Activated naive CD8-positive, alpha-beta T cell treated with anti-CD3 and anti-CD28 coated beads, Interleukin-2, amount 10 ng/mL, durations not matched to agents 7 days and 5 days (primary cell): ENCODE measurements at regions not wholly inside any gene's neighbourhood (a gene's known extent, or its start where the extent isn't known, plus 50 kb on each side); places are given as distances from the start of the nearest gene placed in this dataset.
"Not testable (repeated sequence)": the region's sequence is repeated elsewhere in the genome, so short reads cannot be mapped to it uniquely, and the experiment has no call there.

Experiments
- ATAC-seq: fragments of 150-1000 bp; cut with Tn5 transposase; one replicate; pipeline ENCODE4 v1.10.0; 2021; ENCODE audit warnings: low read depth, moderate library complexity
- POLR2A ChIA-PET: fragments of 350-600 bp; sonication (Branson Sonifier 250); formaldehyde crosslinking; loops from one replicate; lab custom pipeline; 2021; ENCODE audit warnings: antibody characterized with exemption; lab: Charles Lee
- DNase-seq: peaks from one replicate; pipeline ENCODE4 v3.0.0; 2021
- H3K27ac Mint-ChIP-seq: one replicate; pipeline ENCODE4 v1.8.0; 2022; ENCODE audit warnings: mild to moderate bottlenecking, mixed read lengths
- H3K27me3 Mint-ChIP-seq: one replicate; pipeline ENCODE4 v1.8.0; 2022; ENCODE audit warnings: mild to moderate bottlenecking, moderate library complexity, mixed read lengths
- H3K36me3 Mint-ChIP-seq: one replicate; pipeline ENCODE4 v1.8.0; 2021; ENCODE audit warnings: mild to moderate bottlenecking, mixed read lengths
- H3K4me1 Mint-ChIP-seq: one replicate; pipeline ENCODE4 v1.8.0; 2021; ENCODE audit warnings: mixed read lengths
- H3K4me3 Mint-ChIP-seq: one replicate; pipeline ENCODE4 v1.8.0; 2022; ENCODE audit warnings: mild to moderate bottlenecking, moderate library complexity, mixed read lengths
- H3K9me3 Mint-ChIP-seq: one replicate; pipeline ENCODE4 v1.8.0; 2021; ENCODE audit warnings: mixed read lengths

- ATAC-seq (no peak), DNase-seq (no peak)
- H3K27ac Mint-ChIP-seq: no peak overlapping the region
- no peak overlapping the region for H3K4me3 Mint-ChIP-seq
- POLR2A ChIA-PET: no interaction called here
- no peaks in the 10 kb centered on the region for H3K27me3 Mint-ChIP-seq
- no peaks in the 10 kb centered on the region for H3K4me1 Mint-ChIP-seq
- H3K36me3 Mint-ChIP-seq: no peaks in the 10 kb centered on the region
- H3K9me3 Mint-ChIP-seq: no peaks in the 10 kb centered on the region
These were observed 808.7 kb downstream of the CENPC start for GRCh38 chr4:66736606-66737005.

- Mint-ChIP-seq H3K4me1 (no peaks in the 10 kb centered on the region), H3K27ac (no peak overlapping the region), H3K9me3 (no peaks in the 10 kb centered on the region), H3K36me3 (no peaks in the 10 kb centered on the region), H3K4me3 (no peak overlapping the region), H3K27me3 (no peaks in the 10 kb centered on the region)
- no peak for DNase-seq
- POLR2A ChIA-PET: no interaction called here
- ATAC-seq: no peak
These were observed 817.0 kb downstream of the CENPC start for GRCh38 chr4:66728280-66728679.

- H3K9me3 Mint-ChIP-seq, POLR2A ChIA-PET, H3K36me3 Mint-ChIP-seq, ATAC-seq, DNase-seq, H3K4me1 Mint-ChIP-seq, H3K27me3 Mint-ChIP-seq, H3K27ac Mint-ChIP-seq, H3K4me3 Mint-ChIP-seq: not testable (repeated sequence)
These were observed 832.9 kb downstream of the CENPC start for GRCh38 chr4:66712301-66712921.

GRCh38 chr4:66704243-66704642 lies 841.1 kb downstream of the CENPC start:
- POLR2A ChIA-PET: no interaction called here
- no peak overlapping the region for H3K27ac Mint-ChIP-seq
- ATAC-seq (no peak), DNase-seq (no peak)
- H3K9me3 Mint-ChIP-seq: peaks cover 2% of the 10 kb centered on the region
- no peaks in the 10 kb centered on the region for H3K4me1 Mint-ChIP-seq
- H3K27me3 Mint-ChIP-seq: no peaks in the 10 kb centered on the region
- H3K4me3 Mint-ChIP-seq: no peak overlapping the region
- H3K36me3 Mint-ChIP-seq: no peaks in the 10 kb centered on the region

GRCh38 chr4:66694739-66695138 lies 850.6 kb downstream of the CENPC start:
- Mint-ChIP-seq H3K27me3 (no peaks in the 10 kb centered on the region), H3K27ac (no peak overlapping the region), H3K4me1 (no peaks in the 10 kb centered on the region), H3K9me3 (no peaks in the 10 kb centered on the region), H3K36me3 (no peaks in the 10 kb centered on the region), H3K4me3 (no peak overlapping the region)
- no peak for ATAC-seq
- POLR2A ChIA-PET: no interaction called here
- no peak for DNase-seq

GRCh38 chr4:66693694-66694093 lies 851.6 kb downstream of the CENPC start:
- no peaks in the 10 kb centered on the region for H3K27me3 Mint-ChIP-seq
- H3K4me3 Mint-ChIP-seq: no peak overlapping the region
- H3K36me3 Mint-ChIP-seq: no peaks in the 10 kb centered on the region
- DNase-seq (no peak), ATAC-seq (no peak)
- H3K9me3 Mint-ChIP-seq: no peaks in the 10 kb centered on the region
- H3K27ac Mint-ChIP-seq: no peak overlapping the region
- POLR2A ChIA-PET: no interaction called here
- no peaks in the 10 kb centered on the region for H3K4me1 Mint-ChIP-seq

GRCh38 chr4:66691101-66691500 lies 854.2 kb downstream of the CENPC start:
- Mint-ChIP-seq H3K27me3 (no peaks in the 10 kb centered on the region), H3K36me3 (no peaks in the 10 kb centered on the region), H3K4me3 (no peak overlapping the region), H3K4me1 (no peaks in the 10 kb centered on the region), H3K27ac (no peak overlapping the region), H3K9me3 (no peaks in the 10 kb centered on the region)
- DNase-seq (no peak), ATAC-seq (no peak)
- POLR2A ChIA-PET: no interaction called here

- DNase-seq (no peak), ATAC-seq (no peak)
- no peaks in the 10 kb centered on the region for H3K9me3 Mint-ChIP-seq
- POLR2A ChIA-PET: no interaction called here
- no peaks in the 10 kb centered on the region for H3K36me3 Mint-ChIP-seq
- no peaks in the 10 kb centered on the region for H3K4me1 Mint-ChIP-seq
- H3K27ac Mint-ChIP-seq: no peak overlapping the region
- H3K27me3 Mint-ChIP-seq: no peaks in the 10 kb centered on the region
- no peak overlapping the region for H3K4me3 Mint-ChIP-seq
These were observed 856.6 kb downstream of the CENPC start for GRCh38 chr4:66688674-66689073.

- H3K27ac Mint-ChIP-seq: no peak overlapping the region
- no peaks in the 10 kb centered on the region for H3K4me1 Mint-ChIP-seq
- ATAC-seq (no peak), DNase-seq (no peak)
- no peaks in the 10 kb centered on the region for H3K36me3 Mint-ChIP-seq
- no peak overlapping the region for H3K4me3 Mint-ChIP-seq
- POLR2A ChIA-PET: no interaction called here
- no peaks in the 10 kb centered on the region for H3K9me3 Mint-ChIP-seq
- no peaks in the 10 kb centered on the region for H3K27me3 Mint-ChIP-seq
These were observed 857.8 kb downstream of the CENPC start for GRCh38 chr4:66687459-66687858.

GRCh38 chr4:66681962-66682361 lies 863.3 kb downstream of the CENPC start:
- Mint-ChIP-seq H3K9me3 (peaks cover 1% of the 10 kb centered on the region), H3K36me3 (no peaks in the 10 kb centered on the region), H3K4me3 (no peak overlapping the region), H3K4me1 (no peaks in the 10 kb centered on the region), H3K27ac (no peak overlapping the region), H3K27me3 (no peaks in the 10 kb centered on the region)
- DNase-seq (no peak), ATAC-seq (no peak)
- POLR2A ChIA-PET: no interaction called here

- POLR2A ChIA-PET: no interaction called here
- no peaks in the 10 kb centered on the region for H3K36me3 Mint-ChIP-seq
- H3K4me1 Mint-ChIP-seq: no peaks in the 10 kb centered on the region
- H3K4me3 Mint-ChIP-seq: no peak overlapping the region
- H3K27me3 Mint-ChIP-seq: no peaks in the 10 kb centered on the region
- ATAC-seq: no peak
- H3K9me3 Mint-ChIP-seq: no peaks in the 10 kb centered on the region
- no peak for DNase-seq
- H3K27ac Mint-ChIP-seq: no peak overlapping the region
These were observed 878.1 kb downstream of the CENPC start for GRCh38 chr4:66667249-66667648.

- H3K4me3 Mint-ChIP-seq: no peak overlapping the region
- peaks cover 1% of the 10 kb centered on the region for H3K9me3 Mint-ChIP-seq
- DNase-seq (no peak), ATAC-seq (no peak)
- POLR2A ChIA-PET: no interaction called here
- H3K27ac Mint-ChIP-seq: no peak overlapping the region
- no peaks in the 10 kb centered on the region for H3K36me3 Mint-ChIP-seq
- H3K27me3 Mint-ChIP-seq: no peaks in the 10 kb centered on the region
- H3K4me1 Mint-ChIP-seq: no peaks in the 10 kb centered on the region
These were observed 882.7 kb downstream of the CENPC start for GRCh38 chr4:66662620-66663019.

GRCh38 chr4:66658809-66659208 lies 886.5 kb downstream of the CENPC start:
- peaks cover 1% of the 10 kb centered on the region for H3K9me3 Mint-ChIP-seq
- no peak overlapping the region for H3K27ac Mint-ChIP-seq
- ATAC-seq (no peak), DNase-seq (no peak)
- POLR2A ChIA-PET: no interaction called here
- no peaks in the 10 kb centered on the region for H3K36me3 Mint-ChIP-seq
- H3K27me3 Mint-ChIP-seq: no peaks in the 10 kb centered on the region
- H3K4me3 Mint-ChIP-seq: no peak overlapping the region
- no peaks in the 10 kb centered on the region for H3K4me1 Mint-ChIP-seq

- Mint-ChIP-seq H3K27me3 (no peaks in the 10 kb centered on the region), H3K4me3 (no peak overlapping the region), H3K36me3 (no peaks in the 10 kb centered on the region), H3K27ac (no peak overlapping the region), H3K4me1 (no peaks in the 10 kb centered on the region), H3K9me3 (peaks cover 1% of the 10 kb centered on the region)
- POLR2A ChIA-PET: no interaction called here
- no peak for ATAC-seq
- no peak for DNase-seq
These were observed 889.8 kb downstream of the CENPC start for GRCh38 chr4:66655505-66655904.

- Mint-ChIP-seq H3K4me3 (no peak overlapping the region), H3K27ac (no peak overlapping the region), H3K4me1 (no peaks in the 10 kb centered on the region), H3K36me3 (no peaks in the 10 kb centered on the region), H3K9me3 (no peaks in the 10 kb centered on the region), H3K27me3 (no peaks in the 10 kb centered on the region)
- POLR2A ChIA-PET: no interaction called here
- ATAC-seq: no peak
- no peak for DNase-seq
These were observed 891.4 kb downstream of the CENPC start for GRCh38 chr4:66653937-66654336.
